ENCODE measurements at regions not wholly inside any gene's neighbourhood (a gene's known extent, or its start where the extent isn't known, plus 50 kb on each side); places are given as distances from the start of the nearest gene placed in this dataset.

DNA sequence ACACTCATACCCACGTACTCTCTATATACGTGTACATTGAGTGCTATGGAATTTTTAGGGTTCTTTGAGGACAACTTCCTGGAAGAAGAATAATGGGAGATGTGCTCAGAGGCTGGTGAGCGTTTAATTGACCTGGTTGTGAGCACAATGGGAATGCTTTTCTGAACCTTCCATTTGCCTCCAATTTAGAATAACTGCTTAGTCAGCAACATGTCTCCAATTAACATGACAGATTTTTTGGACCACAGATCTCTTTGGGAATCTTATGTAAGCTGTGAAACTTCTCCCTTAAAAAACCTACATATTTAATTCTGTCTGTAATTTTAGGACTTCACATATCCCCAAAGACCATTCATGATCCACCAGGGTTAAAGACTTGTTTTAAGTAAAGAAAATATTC lies 166.7 kb upstream of the TNP1 start:
- DNase-seq, result no peak
- TF ChIP-seq GATA1 (IDR thresholded peaks at IDR 0.05; ENCODE audit: low read depth, low read length), result no peak
- TF ChIP-seq POLR2A (IDR thresholded peaks at IDR 0.05; ENCODE audit: low read length), result no peak

- TF ChIP-seq POLR2A (IDR thresholded peaks at IDR 0.05; ENCODE audit: low read length) (no peak), GATA1 (IDR thresholded peaks at IDR 0.05; ENCODE audit: low read depth, low read length) (no peak)
- DNase-seq, result no peak
Measured at GRCh38 chr2:217026161-217026560, 166.3 kb upstream of the TNP1 start.

DNA sequence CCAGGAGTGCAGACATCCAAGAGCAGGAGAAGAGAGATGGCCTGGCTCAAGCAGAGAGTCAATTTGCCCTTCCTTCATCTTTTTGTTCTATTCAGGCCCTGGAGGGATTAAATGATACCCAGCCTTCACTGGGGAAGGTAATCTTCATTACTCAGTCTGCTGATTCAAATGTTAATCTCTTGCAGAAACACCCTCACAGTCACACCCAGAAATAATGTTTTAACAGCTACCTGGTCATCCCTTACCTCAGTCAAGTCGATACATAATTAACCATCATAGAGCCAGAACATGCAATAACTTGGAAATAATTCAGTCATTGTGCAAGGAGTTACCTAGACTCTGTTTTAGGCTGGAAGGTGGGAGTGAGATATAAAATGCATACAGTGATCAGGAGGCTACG lies 163.7 kb upstream of the TNP1 start:
- DNase-seq, result no peak
- TF ChIP-seq POLR2A (IDR thresholded peaks at IDR 0.05; ENCODE audit: low read length) (no peak), GATA1 (IDR thresholded peaks at IDR 0.05; ENCODE audit: low read depth, low read length) (no peak)

DNA sequence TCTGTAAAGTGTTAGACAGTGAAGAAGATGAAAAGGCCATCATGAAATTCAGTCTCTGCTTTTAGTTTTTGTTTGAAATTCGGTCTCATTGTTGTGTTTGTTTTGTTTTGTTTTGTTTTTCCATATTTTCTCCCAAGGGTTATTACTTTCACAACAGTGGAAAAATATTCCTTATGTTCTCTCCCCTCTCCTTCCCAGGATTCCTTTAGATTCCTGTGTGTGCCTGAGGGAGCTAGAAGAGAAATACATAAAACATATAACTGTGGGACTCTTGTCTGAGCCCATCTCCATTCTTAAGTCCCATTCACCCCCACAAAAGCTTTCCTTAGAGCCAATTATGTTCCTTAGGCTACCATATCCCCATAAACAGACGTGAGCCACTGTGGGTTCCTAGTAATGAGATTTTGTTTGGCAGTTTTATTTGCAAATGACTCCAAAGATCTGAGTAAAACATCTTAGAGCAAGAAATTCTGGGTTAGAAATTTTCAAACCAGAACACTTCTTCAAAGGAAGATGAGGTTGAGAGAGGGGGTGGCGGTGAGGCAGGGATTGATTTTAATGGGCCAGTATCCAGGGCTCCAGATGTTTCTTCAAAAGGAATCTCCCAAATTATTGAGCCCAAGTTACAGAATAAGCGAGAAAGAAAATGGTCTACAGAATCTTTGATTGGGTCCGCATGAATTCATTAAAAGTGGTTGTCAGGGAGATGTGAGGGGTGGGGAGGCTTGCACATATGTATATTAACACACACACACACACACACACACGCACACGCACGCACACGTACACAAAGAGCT lies 157.8 kb upstream of the TNP1 start:
- DNase-seq, result no peak
- TF ChIP-seq GATA1 (IDR thresholded peaks at IDR 0.05; ENCODE audit: low read depth, low read length), result no peak
- no peak for TF ChIP-seq POLR2A (IDR thresholded peaks at IDR 0.05; ENCODE audit: low read length)

- no peak for DNase-seq
- TF ChIP-seq POLR2A (IDR thresholded peaks at IDR 0.05; ENCODE audit: low read length) (no peak), GATA1 (IDR thresholded peaks at IDR 0.05; ENCODE audit: low read depth, low read length) (no peak)
Measured at GRCh38 chr2:217016796-217017419, 157.0 kb upstream of the TNP1 start.

DNA sequence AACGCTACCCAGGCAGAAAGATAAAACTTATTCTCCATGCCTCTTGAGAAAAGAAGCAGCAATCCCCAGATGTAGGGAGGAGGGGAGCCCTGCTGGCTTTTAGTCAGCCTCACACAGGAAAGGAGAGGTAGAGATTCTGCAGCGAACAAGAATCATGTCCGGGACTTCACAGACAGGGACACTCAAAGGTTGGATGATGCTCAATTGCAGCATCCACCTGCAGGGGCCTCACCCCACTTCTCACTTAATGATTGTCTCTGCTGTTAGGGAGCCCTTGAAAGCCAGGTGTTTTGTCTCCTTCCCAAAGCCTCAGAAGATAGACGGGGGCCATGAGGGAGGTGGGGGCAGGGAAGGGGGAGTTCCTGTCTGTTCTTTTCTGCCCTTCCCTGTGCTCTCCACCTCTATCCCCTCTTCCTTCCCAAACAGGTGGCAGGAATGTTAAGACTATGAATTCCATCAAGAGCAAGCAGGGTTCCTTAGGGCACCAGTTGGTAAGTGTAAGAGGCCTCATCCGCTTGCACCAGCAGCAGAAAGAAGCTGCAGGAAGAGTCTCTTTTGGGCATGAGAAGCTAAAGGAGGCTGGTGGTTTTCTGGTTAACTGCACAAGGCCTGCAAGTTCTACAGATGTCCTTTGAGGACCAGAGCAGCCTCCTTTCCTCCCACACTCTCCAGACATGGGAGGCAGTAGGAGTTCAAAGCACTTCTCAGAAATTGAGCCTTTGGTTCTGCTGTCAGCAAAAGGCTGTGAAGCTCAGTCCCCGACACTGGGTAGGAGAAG lies 154.7 kb upstream of the TNP1 start:
- TF ChIP-seq POLR2A (IDR thresholded peaks at IDR 0.05; ENCODE audit: low read length) (no peak), GATA1 (IDR thresholded peaks at IDR 0.05; ENCODE audit: low read depth, low read length) (no peak)
- no peak for DNase-seq

DNA sequence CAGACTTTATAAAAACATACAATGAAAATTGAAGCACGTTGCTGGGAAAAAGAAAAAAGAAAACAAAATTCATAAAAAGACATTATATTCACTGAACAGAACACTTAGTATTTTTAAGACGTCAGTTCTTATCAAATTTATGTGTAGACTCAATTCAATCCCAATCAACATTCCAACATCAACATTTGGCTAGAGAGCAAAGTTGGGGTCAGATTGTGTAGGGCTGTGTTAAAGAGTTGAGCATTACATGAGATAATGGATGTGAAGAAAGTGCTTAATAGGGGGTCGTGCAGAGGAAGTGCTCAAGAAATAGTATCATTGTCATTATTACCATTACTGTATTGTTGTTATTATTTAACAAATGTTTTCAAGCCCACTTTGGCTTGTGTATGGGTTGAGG lies 154.1 kb upstream of the TNP1 start:
- TF ChIP-seq POLR2A (IDR thresholded peaks at IDR 0.05; ENCODE audit: low read length), result no peak
- TF ChIP-seq GATA1 (IDR thresholded peaks at IDR 0.05; ENCODE audit: low read depth, low read length), result no peak
- no peak for DNase-seq

- TF ChIP-seq GATA1 (IDR thresholded peaks at IDR 0.05; ENCODE audit: low read depth, low read length) (no peak), POLR2A (IDR thresholded peaks at IDR 0.05; ENCODE audit: low read length) (no peak)
- no peak for DNase-seq
Measured at GRCh38 chr2:217011576-217011975, 151.7 kb upstream of the TNP1 start.

GRCh38 chr2:217010173-217010572 lies 150.3 kb upstream of the TNP1 start:
- TF ChIP-seq POLR2A (IDR thresholded peaks at IDR 0.05; ENCODE audit: low read length), result no peak
- TF ChIP-seq GATA1 (IDR thresholded peaks at IDR 0.05; ENCODE audit: low read depth, low read length), result no peak
- DNase-seq, result no peak

- TF ChIP-seq GATA1 (IDR thresholded peaks at IDR 0.05; ENCODE audit: low read depth, low read length), result no peak
- no peak for TF ChIP-seq POLR2A (IDR thresholded peaks at IDR 0.05; ENCODE audit: low read length)
- no peak for DNase-seq
Measured at GRCh38 chr2:217008794-217009193, 148.9 kb upstream of the TNP1 start.

DNA sequence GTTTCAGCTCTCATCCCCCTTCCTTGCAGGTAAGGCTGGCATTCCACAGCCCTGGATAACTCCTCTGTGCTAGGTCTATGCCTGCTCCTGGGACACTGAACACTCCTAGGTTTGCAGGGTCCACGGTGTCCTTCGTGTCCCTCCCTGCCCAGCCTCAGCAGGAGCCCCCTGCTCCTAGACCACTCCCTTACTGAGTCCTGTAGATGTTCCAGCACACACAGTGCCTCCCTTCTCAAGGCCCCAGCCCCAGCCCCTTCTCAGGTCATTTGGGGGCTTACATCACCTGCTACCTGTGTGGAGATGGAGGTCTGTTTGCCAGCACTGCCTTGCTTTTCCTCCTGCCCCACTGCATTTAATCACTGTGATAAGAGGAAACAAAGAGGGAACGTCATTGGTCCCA lies 146.4 kb upstream of the TNP1 start:
- TF ChIP-seq GATA1 (IDR thresholded peaks at IDR 0.05; ENCODE audit: low read depth, low read length), result no peak
- TF ChIP-seq POLR2A (IDR thresholded peaks at IDR 0.05; ENCODE audit: low read length), result no peak

DNA sequence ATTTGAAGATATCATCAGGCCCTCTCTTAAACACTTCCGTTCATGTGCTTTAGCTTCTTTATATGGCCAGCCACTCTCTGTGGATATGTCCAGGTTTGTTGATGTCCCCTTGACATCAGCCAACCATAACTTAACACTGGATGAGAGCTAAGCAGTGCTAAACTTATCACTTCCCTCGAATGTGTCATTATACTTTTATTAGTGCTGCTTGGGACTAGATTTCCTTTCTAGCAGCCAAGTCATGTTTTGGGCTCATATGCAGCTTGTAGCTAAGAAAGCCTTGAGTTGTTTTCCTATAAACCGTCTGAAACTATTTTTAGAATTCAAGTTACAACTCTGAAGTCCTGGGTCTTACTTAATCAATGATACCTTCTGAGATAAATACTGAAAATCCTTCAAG lies 144.8 kb upstream of the TNP1 start:
- TF ChIP-seq POLR2A (IDR thresholded peaks at IDR 0.05; ENCODE audit: low read length) (no peak), GATA1 (IDR thresholded peaks at IDR 0.05; ENCODE audit: low read depth, low read length) (no peak)
- DNase-seq, result no peak

More for the DNA sequence above, 146.4 kb upstream of the TNP1 start:
- no peak for DNase-seq

- DNase-seq, result no peak
- no peak for TF ChIP-seq GATA1 (IDR thresholded peaks at IDR 0.05; ENCODE audit: low read depth, low read length)
Measured at GRCh38 chr2:217001740-217002139, 141.9 kb upstream of the TNP1 start.

DNA sequence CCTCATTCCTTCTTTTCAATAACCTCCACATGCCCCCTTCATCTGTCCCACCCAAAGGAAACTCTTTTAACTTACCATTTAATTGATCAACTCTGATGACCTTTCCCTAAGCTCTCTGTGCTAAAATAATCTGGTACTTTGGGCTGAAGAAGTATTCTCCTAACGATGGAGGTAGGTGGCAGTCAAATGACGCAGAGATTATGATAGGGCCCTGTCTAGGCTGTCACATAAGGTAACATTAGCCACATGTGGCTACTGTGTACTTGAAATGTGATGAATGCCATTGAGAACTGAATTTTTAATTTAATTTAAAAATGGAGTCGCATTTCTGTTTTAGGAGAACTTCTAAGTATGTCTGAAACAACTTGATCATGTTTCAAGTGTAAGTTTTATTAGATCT lies 140.5 kb upstream of the TNP1 start:
- no peak for DNase-seq
- TF ChIP-seq POLR2A (IDR thresholded peaks at IDR 0.05; ENCODE audit: low read length), result no peak
- TF ChIP-seq GATA1 (IDR thresholded peaks at IDR 0.05; ENCODE audit: low read depth, low read length), result no peak
